ENCODE measurements at regions not wholly inside any gene's neighbourhood (a gene's known extent, or its start where the extent isn't known, plus 50 kb on each side); places are given as distances from the start of the nearest gene placed in this dataset.

DNA sequence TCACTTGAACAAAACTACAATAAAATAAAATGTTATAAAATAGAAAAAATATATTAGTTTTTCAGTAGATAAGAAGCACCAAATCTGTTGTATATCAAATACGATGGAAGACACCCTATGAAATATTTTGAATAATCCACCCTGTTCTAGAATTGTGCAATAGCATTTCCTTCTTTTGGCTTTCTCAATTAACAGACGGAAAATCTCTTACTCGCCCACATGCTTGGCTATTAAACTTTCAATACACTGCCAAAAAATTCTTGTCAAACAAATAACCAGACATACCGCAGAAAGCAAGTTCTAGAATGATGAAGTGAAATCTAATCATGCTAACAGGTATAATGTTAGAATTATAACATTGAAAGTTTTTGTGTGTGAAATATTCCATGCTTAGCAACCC lies 671.6 kb upstream of the SLIT2 start:
- H3K4me2 ChIP-seq (ENCODE audit: control insufficient read depth, insufficient read depth): no peak overlapping the region
- H4K20me1 ChIP-seq (ENCODE audit: control insufficient read depth, insufficient read depth): no peaks in the 10 kb centered on the region
- H3K4me3 ChIP-seq: no peak overlapping the region
- no peak for TF ChIP-seq ASH2L (IDR thresholded peaks at IDR 0.05; ENCODE audit: borderline replicate concordance, low read depth)
- no peak for TF ChIP-seq SMAD5 (IDR thresholded peaks at IDR 0.05; ENCODE audit: low read depth)
- no peak for TF ChIP-seq NR2C2 (IDR thresholded peaks at IDR 0.05; ENCODE audit: borderline replicate concordance, control insufficient read depth, insufficient read length, low read depth)
- TF ChIP-seq, protein P1, sequence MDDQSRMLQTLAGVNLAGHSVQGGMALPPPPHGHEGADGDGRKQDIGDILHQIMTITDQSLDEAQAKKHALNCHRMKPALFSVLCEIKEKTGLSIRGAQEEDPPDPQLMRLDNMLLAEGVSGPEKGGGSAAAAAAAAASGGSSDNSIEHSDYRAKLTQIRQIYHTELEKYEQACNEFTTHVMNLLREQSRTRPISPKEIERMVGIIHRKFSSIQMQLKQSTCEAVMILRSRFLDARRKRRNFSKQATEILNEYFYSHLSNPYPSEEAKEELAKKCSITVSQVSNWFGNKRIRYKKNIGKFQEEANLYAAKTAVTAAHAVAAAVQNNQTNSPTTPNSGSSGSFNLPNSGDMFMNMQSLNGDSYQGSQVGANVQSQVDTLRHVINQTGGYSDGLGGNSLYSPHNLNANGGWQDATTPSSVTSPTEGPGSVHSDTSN (IDR thresholded peaks at IDR 0.05; ENCODE audit: insufficient replicate concordance, low read depth, low read length): no peak
- no peak for TF ChIP-seq MXI1 (IDR thresholded peaks at IDR 0.05; ENCODE audit: low read depth, low read length)
- TF ChIP-seq CBX3 (IDR thresholded peaks at IDR 0.05; ENCODE audit: borderline replicate concordance, low read depth): no peak
- TF ChIP-seq, protein P2, sequence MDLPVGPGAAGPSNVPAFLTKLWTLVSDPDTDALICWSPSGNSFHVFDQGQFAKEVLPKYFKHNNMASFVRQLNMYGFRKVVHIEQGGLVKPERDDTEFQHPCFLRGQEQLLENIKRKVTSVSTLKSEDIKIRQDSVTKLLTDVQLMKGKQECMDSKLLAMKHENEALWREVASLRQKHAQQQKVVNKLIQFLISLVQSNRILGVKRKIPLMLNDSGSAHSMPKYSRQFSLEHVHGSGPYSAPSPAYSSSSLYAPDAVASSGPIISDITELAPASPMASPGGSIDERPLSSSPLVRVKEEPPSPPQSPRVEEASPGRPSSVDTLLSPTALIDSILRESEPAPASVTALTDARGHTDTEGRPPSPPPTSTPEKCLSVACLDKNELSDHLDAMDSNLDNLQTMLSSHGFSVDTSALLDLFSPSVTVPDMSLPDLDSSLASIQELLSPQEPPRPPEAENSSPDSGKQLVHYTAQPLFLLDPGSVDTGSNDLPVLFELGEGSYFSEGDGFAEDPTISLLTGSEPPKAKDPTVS (IDR thresholded peaks at IDR 0.05; ENCODE audit: low read depth, low read length): no peak
- TF ChIP-seq NFIC (IDR thresholded peaks at IDR 0.05; ENCODE audit: low read depth, low read length): no peak
- TF ChIP-seq, protein P3, sequence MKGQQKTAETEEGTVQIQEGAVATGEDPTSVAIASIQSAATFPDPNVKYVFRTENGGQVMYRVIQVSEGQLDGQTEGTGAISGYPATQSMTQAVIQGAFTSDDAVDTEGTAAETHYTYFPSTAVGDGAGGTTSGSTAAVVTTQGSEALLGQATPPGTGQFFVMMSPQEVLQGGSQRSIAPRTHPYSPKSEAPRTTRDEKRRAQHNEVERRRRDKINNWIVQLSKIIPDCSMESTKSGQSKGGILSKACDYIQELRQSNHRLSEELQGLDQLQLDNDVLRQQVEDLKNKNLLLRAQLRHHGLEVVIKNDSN (IDR thresholded peaks at IDR 0.05; ENCODE audit: borderline replicate concordance, extremely low read length, insufficient read depth, low read depth, low read length): no peak
- no peak for TF ChIP-seq ETV6 (conservative IDR thresholded peaks at IDR 0.05 in 1 of 2, IDR thresholded peaks at IDR 0.05 in 1 of 2; ENCODE audit: borderline replicate concordance in 1 of 2, low read depth in 1 of 2)
- no peak for TF ChIP-seq NR2C1 (IDR thresholded peaks at IDR 0.05)
- no peak for TF ChIP-seq NFYA (IDR thresholded peaks at IDR 0.05; ENCODE audit: borderline replicate concordance, low read depth, low read length)
- no peak for TF ChIP-seq RELA (IDR thresholded peaks at IDR 0.05; ENCODE audit: borderline replicate concordance, partially characterized antibody)
- TF ChIP-seq ZNF622 (IDR thresholded peaks at IDR 0.05): no peak
- H3K27ac ChIP-seq (ENCODE audit: control insufficient read depth, insufficient read depth): no peak overlapping the region
- no peak overlapping the region for H3K9ac ChIP-seq (ENCODE audit: control insufficient read depth, insufficient read depth, low read length)
- ChIA-PET POLR2A (no interaction called here), SMC1A (ENCODE audit: uncharacterized antibody, unreplicated experiment) (no interaction called here), CTCF (no interaction called here), RAD21 (ENCODE audit: unreplicated experiment) (no interaction called here)
- H3K79me2 ChIP-seq (ENCODE audit: control insufficient read depth, insufficient read depth, low read length): no peaks in the 10 kb centered on the region
- ATAC-seq (no peak), FAIRE-seq (no peak), DNase-seq (ENCODE audit: low read depth, low spot score) (no peak)
- no TSS peak for BruUV-seq (replicated peaks)
- H3K27me3 ChIP-seq (replicated peaks in 1 of 2; ENCODE audit: control insufficient read depth in 2 of 2, insufficient read depth in 2 of 2, low read length in 1 of 2): no peaks in the 10 kb centered on the region
- no peak overlapping the region for H2AFZ ChIP-seq (ENCODE audit: control insufficient read depth, low read depth, low read length)
- no peaks in the 10 kb centered on the region for H3K9me3 ChIP-seq (replicated peaks; ENCODE audit: control insufficient read depth, insufficient read depth, low read length)
- intact Hi-C loops (cut with micrococcal nuclease; ENCODE audit: unreplicated experiment) (no loop called here), in situ Hi-C loops (cut with MboI) (no loop called here)
- H3K4me1 ChIP-seq (ENCODE audit: control insufficient read depth, insufficient read depth, low read length): no peaks in the 10 kb centered on the region
- 20% methylated on average over 4 of the region's 4 CpGs for WGBS (ENCODE audit: insufficient coverage, insufficient replicate concordance, low lambda C conversion rate, missing lambda C conversion rate)
- H3K36me3 ChIP-seq (ENCODE audit: control insufficient read depth in 2 of 2, insufficient read depth in 2 of 2, low read length in 1 of 2): no peaks in the 10 kb centered on the region

All from GM12878 (cell line).